CD4-positive, alpha-beta T cell treated with Interleukin-17A for 1 hour (primary cell): ENCODE measurements at regions not wholly inside any gene's neighbourhood (a gene's known extent, or its start where the extent isn't known, plus 50 kb on each side); places are given as distances from the start of the nearest gene placed in this dataset.

ENCODE experiments used
- DNase-seq: peaks from one replicate; pipeline ENCODE4 v3.0.0-alpha.2; 2020

- DNase-seq, result no peak
Observed at GRCh38 chr1:117812869-117813511, 116.4 kb downstream of the GDAP2 start.
